ENCODE measurements at regions not wholly inside any gene's neighbourhood (a gene's known extent, or its start where the extent isn't known, plus 50 kb on each side); places are given as distances from the start of the nearest gene placed in this dataset.
"Not testable (repeated sequence)": the region's sequence is repeated elsewhere in the genome, so short reads cannot be mapped to it uniquely, and the experiment has no call there.

DNA sequence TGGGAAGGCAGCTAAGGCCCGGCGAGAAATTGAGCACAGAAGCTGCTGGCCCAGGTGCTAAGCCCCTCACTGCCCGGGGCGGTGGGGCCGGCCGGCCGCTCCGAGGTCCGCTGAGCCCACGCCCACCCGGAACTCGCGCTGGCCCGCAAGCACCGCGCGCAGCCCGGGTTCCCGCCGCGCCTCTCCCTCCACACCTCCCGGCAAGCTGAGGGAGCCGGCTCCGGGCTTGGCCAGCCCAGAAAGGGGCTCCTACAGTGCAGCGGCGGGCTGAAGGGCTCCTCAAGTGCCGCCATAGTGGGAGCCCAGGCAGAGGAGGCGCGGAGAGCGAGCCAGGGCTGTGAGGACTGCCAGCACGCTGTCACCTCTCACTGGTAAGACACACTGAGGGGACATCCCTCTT, 85.5 kb upstream of the C15orf39 start:
- H3K4me3 Mint-ChIP-seq; ATAC-seq; H3K27me3 Mint-ChIP-seq (ENCODE audit: low read depth); DNase-seq (ENCODE audit: low spot score); H3K36me3 Mint-ChIP-seq; H3K27ac Mint-ChIP-seq; POLR2A ChIA-PET; H3K4me1 Mint-ChIP-seq; CTCF ChIA-PET: not testable (repeated sequence)
- H3K9me3 Mint-ChIP-seq = peaks cover 23% of the 10 kb centered on the region

DNA sequence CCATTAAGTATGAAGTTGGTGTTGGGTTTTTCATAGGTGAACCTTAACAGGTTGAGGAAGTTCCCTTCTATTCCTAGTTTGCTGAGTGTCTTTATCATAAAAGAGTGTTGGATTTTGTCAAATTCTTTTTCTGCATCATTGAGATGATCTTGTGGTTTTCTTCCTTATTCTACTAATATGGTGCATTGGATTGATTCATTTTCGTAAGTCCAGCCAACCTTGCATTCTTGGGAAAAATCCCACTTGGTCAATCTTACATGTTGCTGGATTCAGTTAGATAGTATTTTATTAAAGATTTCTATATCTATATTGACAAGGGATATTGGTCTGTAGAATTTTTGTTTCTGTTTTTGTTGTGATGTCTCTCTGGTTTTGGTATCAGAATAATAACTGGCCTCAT, 83.7 kb upstream of the C15orf39 start:
- Mint-ChIP-seq H3K9me3 (peaks cover 22% of the 10 kb centered on the region), H3K4me3 (no peak overlapping the region), H3K4me1 (no peaks in the 10 kb centered on the region), H3K27ac (no peak overlapping the region), H3K27me3 (ENCODE audit: low read depth) (peaks cover 5% of the 10 kb centered on the region), H3K36me3 (0 out of 2 replicates have a peak, but pooled peaks cover 3% of the 10 kb centered on the region)
- ChIA-PET POLR2A (no interaction called here), CTCF (no interaction called here)
- DNase-seq (ENCODE audit: low spot score) (no peak), ATAC-seq (no peak)
- TF ChIP-seq, protein P1, sequence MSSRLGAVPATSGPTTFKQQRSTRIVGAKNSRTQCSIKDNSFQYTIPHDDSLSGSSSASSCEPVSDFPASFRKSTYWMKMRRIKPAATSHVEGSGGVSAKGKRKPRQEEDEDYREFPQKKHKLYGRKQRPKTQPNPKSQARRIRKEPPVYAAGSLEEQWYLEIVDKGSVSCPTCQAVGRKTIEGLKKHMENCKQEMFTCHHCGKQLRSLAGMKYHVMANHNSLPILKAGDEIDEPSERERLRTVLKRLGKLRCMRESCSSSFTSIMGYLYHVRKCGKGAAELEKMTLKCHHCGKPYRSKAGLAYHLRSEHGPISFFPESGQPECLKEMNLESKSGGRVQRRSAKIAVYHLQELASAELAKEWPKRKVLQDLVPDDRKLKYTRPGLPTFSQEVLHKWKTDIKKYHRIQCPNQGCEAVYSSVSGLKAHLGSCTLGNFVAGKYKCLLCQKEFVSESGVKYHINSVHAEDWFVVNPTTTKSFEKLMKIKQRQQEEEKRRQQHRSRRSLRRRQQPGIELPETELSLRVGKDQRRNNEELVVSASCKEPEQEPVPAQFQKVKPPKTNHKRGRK (CRISPR knock-in tag; IDR thresholded peaks at IDR 0.05; ENCODE audit: borderline replicate concordance) = no peak
- TF ChIP-seq NR3C1 (CRISPR knock-in tag; conservative IDR thresholded peaks at IDR 0.05; ENCODE audit: low read depth) (no peak), PRRX2 (CRISPR knock-in tag; IDR thresholded peaks at IDR 0.05) (no peak), NR2C2 (CRISPR knock-in tag; IDR thresholded peaks at IDR 0.05) (no peak), ZNF232 (CRISPR knock-in tag; IDR thresholded peaks at IDR 0.05) (no peak), ZNF219 (CRISPR knock-in tag; IDR thresholded peaks at IDR 0.05; ENCODE audit: borderline replicate concordance) (no peak), TP53 (CRISPR knock-in tag; IDR thresholded peaks at IDR 0.05) (no peak)
- TF ChIP-seq, protein P2, sequence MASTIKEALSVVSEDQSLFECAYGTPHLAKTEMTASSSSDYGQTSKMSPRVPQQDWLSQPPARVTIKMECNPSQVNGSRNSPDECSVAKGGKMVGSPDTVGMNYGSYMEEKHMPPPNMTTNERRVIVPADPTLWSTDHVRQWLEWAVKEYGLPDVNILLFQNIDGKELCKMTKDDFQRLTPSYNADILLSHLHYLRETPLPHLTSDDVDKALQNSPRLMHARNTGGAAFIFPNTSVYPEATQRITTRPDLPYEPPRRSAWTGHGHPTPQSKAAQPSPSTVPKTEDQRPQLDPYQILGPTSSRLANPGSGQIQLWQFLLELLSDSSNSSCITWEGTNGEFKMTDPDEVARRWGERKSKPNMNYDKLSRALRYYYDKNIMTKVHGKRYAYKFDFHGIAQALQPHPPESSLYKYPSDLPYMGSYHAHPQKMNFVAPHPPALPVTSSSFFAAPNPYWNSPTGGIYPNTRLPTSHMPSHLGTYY (CRISPR knock-in tag; IDR thresholded peaks at IDR 0.05) = no peak
- TF ChIP-seq, protein P3, sequence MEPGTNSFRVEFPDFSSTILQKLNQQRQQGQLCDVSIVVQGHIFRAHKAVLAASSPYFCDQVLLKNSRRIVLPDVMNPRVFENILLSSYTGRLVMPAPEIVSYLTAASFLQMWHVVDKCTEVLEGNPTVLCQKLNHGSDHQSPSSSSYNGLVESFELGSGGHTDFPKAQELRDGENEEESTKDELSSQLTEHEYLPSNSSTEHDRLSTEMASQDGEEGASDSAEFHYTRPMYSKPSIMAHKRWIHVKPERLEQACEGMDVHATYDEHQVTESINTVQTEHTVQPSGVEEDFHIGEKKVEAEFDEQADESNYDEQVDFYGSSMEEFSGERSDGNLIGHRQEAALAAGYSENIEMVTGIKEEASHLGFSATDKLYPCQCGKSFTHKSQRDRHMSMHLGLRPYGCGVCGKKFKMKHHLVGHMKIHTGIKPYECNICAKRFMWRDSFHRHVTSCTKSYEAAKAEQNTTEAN (CRISPR knock-in tag; IDR thresholded peaks at IDR 0.05) = no peak
- TF ChIP-seq, protein P4, sequence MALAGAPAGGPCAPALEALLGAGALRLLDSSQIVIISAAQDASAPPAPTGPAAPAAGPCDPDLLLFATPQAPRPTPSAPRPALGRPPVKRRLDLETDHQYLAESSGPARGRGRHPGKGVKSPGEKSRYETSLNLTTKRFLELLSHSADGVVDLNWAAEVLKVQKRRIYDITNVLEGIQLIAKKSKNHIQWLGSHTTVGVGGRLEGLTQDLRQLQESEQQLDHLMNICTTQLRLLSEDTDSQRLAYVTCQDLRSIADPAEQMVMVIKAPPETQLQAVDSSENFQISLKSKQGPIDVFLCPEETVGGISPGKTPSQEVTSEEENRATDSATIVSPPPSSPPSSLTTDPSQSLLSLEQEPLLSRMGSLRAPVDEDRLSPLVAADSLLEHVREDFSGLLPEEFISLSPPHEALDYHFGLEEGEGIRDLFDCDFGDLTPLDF (CRISPR knock-in tag; IDR thresholded peaks at IDR 0.05) = no peak

DNA sequence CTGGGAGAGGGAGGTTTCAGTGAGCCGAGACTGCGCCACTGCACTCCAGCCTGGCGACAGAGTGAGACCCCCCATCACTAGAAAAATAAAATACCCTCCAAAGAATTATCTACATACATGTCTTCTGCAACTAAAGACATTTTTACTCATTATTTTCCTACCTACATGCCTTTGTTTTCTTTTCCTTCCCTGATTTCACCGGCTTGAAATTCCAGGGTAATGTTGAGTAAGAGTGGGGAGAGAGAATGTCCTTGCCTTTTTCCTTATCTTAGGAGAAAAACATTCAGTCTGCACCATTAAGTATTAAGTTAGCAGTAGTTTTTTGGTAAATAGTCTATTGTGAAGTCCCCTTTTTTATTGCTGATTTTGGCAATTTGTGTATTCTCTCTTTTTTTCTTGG, 82.4 kb upstream of the C15orf39 start:
- ATAC-seq; H3K4me1 Mint-ChIP-seq; DNase-seq (ENCODE audit: low spot score); H3K27ac Mint-ChIP-seq; CTCF ChIA-PET; POLR2A ChIA-PET; H3K27me3 Mint-ChIP-seq (ENCODE audit: low read depth); H3K36me3 Mint-ChIP-seq; H3K4me3 Mint-ChIP-seq: not testable (repeated sequence)
- peaks cover 20% of the 10 kb centered on the region for H3K9me3 Mint-ChIP-seq

DNA sequence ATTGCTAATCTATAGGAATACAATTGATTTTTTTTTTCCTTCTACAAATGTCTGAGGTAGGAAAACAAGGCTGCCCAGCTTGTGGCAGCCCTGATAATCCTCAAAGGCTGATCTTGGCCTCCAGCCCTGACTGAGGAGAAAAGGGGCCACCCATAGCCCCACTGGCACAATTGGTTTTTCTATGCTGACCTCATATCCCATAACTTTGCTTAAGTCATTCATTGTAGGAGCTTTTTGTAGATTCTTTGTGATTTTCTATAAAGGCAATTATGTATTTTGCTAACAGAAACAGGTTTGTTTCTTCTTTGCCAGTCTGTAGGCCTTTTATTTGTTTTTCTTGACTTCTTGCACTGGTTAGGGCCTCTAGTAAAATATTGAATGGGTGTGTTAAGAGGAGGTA, 80.2 kb upstream of the C15orf39 start:
- ChIA-PET POLR2A (no interaction called here), CTCF (no interaction called here)
- H3K27me3 Mint-ChIP-seq (ENCODE audit: low read depth) = no peaks in the 10 kb centered on the region; the same call in 1 of the 2 replicates
- no peak overlapping the region for H3K27ac Mint-ChIP-seq
- peaks cover 13% of the 10 kb centered on the region for H3K9me3 Mint-ChIP-seq
- ATAC-seq = no peak
- H3K4me3 Mint-ChIP-seq = no peak overlapping the region
- no peaks in the 10 kb centered on the region for H3K36me3 Mint-ChIP-seq
- no peak for DNase-seq (ENCODE audit: low spot score)
- peaks cover 8% of the 10 kb centered on the region; the same call in 1 of the 2 replicates for H3K4me1 Mint-ChIP-seq
- TF ChIP-seq EMX1 (CRISPR knock-in tag; IDR thresholded peaks at IDR 0.05) = no peak
- no peak for TF ChIP-seq ZNF317 (CRISPR knock-in tag; IDR thresholded peaks at IDR 0.05; ENCODE audit: borderline replicate concordance, low read depth)
- TF ChIP-seq FOXK1 (CRISPR knock-in tag; IDR thresholded peaks at IDR 0.05) = no peak
- TF ChIP-seq, protein P5, sequence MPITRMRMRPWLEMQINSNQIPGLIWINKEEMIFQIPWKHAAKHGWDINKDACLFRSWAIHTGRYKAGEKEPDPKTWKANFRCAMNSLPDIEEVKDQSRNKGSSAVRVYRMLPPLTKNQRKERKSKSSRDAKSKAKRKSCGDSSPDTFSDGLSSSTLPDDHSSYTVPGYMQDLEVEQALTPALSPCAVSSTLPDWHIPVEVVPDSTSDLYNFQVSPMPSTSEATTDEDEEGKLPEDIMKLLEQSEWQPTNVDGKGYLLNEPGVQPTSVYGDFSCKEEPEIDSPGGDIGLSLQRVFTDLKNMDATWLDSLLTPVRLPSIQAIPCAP (CRISPR knock-in tag; IDR thresholded peaks at IDR 0.05) = no peak
- TF ChIP-seq ZNF121 (CRISPR knock-in tag; IDR thresholded peaks at IDR 0.05) = no peak
- no peak for TF ChIP-seq NFE2L1 (CRISPR knock-in tag; IDR thresholded peaks at IDR 0.05)
- TF ChIP-seq TEAD4 (CRISPR knock-in tag; IDR thresholded peaks at IDR 0.05) = no peak
- no peak for TF ChIP-seq ZNF416 (CRISPR knock-in tag; IDR thresholded peaks at IDR 0.05)
- TF ChIP-seq JUN (CRISPR knock-in tag; IDR thresholded peaks at IDR 0.05) = no peak
- no peak for TF ChIP-seq SOX15 (CRISPR knock-in tag; IDR thresholded peaks at IDR 0.05)
- TF ChIP-seq, protein P6, sequence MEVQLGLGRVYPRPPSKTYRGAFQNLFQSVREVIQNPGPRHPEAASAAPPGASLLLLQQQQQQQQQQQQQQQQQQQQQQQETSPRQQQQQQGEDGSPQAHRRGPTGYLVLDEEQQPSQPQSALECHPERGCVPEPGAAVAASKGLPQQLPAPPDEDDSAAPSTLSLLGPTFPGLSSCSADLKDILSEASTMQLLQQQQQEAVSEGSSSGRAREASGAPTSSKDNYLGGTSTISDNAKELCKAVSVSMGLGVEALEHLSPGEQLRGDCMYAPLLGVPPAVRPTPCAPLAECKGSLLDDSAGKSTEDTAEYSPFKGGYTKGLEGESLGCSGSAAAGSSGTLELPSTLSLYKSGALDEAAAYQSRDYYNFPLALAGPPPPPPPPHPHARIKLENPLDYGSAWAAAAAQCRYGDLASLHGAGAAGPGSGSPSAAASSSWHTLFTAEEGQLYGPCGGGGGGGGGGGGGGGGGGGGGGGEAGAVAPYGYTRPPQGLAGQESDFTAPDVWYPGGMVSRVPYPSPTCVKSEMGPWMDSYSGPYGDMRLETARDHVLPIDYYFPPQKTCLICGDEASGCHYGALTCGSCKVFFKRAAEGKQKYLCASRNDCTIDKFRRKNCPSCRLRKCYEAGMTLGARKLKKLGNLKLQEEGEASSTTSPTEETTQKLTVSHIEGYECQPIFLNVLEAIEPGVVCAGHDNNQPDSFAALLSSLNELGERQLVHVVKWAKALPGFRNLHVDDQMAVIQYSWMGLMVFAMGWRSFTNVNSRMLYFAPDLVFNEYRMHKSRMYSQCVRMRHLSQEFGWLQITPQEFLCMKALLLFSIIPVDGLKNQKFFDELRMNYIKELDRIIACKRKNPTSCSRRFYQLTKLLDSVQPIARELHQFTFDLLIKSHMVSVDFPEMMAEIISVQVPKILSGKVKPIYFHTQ (CRISPR knock-in tag; IDR thresholded peaks at IDR 0.05) = no peak
- no peak for TF ChIP-seq ZNF671 (CRISPR knock-in tag; IDR thresholded peaks at IDR 0.05)
